ENCODE measurements at regions not wholly inside any gene's neighbourhood (a gene's known extent, or its start where the extent isn't known, plus 50 kb on each side); places are given as distances from the start of the nearest gene placed in this dataset.
"Not testable (repeated sequence)": the region's sequence is repeated elsewhere in the genome, so short reads cannot be mapped to it uniquely, and the experiment has no call there.

GRCh38 chr12:89072294-89073026 is 279.8 kb downstream of the DUSP6 start:
- DNase-seq (ENCODE audit: low read depth in 4 of 4, low spot score in 1 of 4) = no peak

- DNase-seq (ENCODE audit: low read depth in 4 of 4, low spot score in 1 of 4) = no peak
Observed at GRCh38 chr12:89070603-89071002, 281.7 kb downstream of the DUSP6 start.

DNA sequence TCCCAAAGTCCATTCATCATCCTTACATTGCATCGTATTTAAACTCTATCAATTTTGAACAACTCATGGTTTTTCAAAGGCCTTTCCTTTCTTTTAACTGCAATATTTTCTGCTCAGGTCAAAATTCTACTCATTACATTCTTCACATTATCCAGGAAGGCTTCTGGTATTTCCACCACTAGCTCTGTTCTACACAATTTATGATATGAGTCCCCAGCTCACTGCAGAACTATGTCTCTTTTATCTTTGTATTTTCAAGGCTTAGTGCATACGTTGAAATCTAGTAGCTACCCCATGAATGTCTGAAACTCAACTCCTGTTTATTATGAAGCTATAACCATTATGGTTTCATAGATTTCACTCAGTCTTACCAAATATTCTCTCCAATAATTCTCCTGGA is 282.9 kb downstream of the DUSP6 start:
- no peak for DNase-seq (ENCODE audit: low read depth in 4 of 4, low spot score in 1 of 4)

- no peak for DNase-seq (ENCODE audit: low read depth in 4 of 4, low spot score in 1 of 4)
Observed at GRCh38 chr12:89067421-89068187, 284.7 kb downstream of the DUSP6 start.

DNA sequence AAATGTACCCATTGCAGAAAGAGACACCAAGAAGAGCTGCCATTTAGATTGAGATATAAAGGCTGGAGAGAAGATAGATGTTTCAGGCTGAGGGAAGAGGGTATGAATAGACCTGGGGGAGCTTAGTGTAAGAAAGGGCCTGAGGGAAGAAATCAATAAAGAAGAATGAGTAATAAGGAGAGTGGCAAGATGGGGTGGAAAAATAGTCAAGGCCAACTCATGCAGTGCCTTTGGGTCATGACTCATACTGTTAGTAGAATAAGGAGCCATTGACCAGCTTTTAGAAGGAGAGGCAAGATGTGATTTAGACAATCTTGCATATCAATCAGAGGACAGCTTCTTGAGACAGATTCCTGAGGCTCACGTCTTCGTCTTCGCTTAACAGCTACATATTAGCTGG is 287.5 kb downstream of the DUSP6 start:
- DNase-seq (ENCODE audit: low read depth in 4 of 4, low spot score in 1 of 4) = no peak

GRCh38 chr12:89064151-89064550 is 288.1 kb downstream of the DUSP6 start:
- DNase-seq (ENCODE audit: low read depth in 4 of 4, low spot score in 1 of 4) = no peak

DNA sequence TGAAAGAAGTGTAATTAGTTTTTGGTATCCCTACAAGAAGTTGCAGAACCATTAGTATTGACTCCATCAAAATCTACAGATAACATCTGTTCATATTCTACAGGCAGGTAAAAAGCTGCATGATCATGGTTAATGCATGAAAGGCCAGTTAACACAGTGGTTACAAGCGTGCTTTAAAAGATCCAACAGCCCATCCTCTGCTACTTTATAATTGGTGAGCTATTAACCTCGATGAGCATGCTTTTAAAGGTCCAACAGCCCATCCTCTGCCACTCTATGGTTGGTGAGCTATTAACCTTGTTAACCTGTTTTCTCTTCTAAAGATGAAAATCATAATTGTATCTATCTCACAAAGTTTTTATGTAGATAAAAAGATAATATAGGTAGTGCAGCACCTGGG is 289.3 kb downstream of the DUSP6 start:
- DNase-seq (ENCODE audit: low read depth in 4 of 4, low spot score in 1 of 4) = no peak

DNA sequence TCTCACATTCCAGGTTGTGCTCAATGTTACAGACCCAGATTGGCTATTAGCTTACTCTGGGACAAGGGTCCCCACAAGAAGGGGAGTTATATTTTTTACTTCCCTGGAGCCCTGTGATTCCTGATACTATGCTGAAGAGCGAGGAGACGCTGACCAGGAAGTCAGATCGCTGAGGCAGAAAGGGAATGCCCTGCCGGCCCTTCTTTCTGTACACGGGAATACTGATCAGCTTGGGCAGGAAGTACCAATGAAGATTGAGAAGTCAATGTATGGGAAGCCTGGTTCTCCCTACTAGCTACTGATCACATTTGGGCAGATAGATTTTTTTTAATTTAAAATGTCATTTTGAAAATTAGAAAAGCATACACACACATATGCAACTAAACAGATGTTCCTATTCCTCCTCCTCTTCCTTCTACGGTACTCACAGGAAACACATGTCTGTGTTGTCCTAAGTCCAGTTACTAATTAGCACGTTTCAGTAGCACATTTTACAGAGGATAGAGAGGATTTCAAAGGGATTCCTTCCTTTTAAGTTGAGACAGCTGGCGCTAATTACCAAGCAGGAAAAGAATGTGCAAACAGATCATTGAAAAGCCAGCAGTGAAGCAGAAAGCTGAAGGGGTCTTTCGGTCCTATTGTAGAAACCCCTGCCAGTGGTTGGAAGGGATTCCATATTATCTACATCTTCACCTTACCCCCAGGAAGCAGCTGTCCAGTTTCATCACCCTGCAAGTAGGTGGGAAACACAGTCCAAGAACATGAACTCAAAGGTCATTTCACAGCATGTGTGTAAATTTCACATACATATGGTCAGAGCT is 292.4 kb downstream of the DUSP6 start:
- DNase-seq (ENCODE audit: low read depth in 4 of 4, low spot score in 1 of 4) = no peak

GRCh38 chr12:89059056-89059455 is 293.2 kb downstream of the DUSP6 start:
- DNase-seq (ENCODE audit: low read depth in 4 of 4, low spot score in 1 of 4) = no peak

DNA sequence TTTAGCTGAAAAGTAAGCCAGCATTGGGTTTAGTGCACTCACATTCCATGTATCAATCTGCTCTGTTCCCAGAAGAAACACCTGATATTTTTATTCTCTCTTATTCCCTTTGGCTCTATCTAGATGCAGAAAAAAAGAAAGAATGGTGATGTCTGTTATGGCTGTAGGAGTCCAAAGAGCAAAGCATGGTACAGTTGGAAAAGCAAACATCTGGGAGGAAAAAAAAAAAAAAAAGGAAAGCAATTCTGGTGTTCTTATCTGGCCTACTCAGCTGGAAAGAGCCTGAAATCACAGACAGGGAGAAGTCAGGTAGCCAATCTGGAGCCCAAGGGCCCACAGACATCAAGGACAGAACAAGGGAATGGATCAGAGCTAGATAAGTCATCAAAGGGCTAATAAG is 293.9 kb downstream of the DUSP6 start:
- DNase-seq (ENCODE audit: low read depth in 4 of 4, low spot score in 1 of 4) = no peak

- not testable (repeated sequence) for DNase-seq (ENCODE audit: low read depth in 4 of 4, low spot score in 1 of 4)
Observed at GRCh38 chr12:89053817-89054216, 298.5 kb downstream of the DUSP6 start.

- no peak for DNase-seq (ENCODE audit: low read depth in 4 of 4, low spot score in 1 of 4)
Observed at GRCh38 chr12:89051065-89051677, 301.1 kb downstream of the DUSP6 start.

DNA sequence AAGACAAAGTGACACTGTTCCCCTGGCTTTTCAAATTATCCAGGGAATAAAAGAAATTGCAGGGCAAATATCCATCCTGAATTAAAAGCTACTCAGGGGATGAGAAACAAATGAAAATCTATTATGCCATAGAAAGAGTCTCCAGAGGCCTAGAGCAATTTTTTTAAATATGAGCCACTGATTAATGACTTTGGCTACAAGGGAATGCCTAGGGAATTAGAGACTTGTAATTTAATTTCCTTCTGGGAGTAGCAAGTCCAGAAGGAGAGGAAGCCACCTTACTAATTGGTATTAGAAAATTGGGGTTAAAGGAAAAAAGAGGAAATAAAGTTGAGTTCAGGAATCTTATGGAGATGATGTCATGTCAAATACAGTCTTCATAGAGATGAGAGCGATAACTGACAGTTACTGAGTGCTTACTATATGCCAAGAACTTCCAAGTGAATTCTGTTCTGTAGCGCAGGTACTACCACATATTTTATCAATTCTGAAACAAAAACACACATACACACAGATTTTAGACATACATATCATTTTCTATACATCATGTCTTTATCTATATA is 304.4 kb downstream of the DUSP6 start:
- DNase-seq (ENCODE audit: low read depth in 4 of 4, low spot score in 1 of 4) = no peak

- no peak for DNase-seq (ENCODE audit: low read depth in 4 of 4, low spot score in 1 of 4)
Observed at GRCh38 chr12:89041078-89041477, 311.2 kb downstream of the DUSP6 start.

DNA sequence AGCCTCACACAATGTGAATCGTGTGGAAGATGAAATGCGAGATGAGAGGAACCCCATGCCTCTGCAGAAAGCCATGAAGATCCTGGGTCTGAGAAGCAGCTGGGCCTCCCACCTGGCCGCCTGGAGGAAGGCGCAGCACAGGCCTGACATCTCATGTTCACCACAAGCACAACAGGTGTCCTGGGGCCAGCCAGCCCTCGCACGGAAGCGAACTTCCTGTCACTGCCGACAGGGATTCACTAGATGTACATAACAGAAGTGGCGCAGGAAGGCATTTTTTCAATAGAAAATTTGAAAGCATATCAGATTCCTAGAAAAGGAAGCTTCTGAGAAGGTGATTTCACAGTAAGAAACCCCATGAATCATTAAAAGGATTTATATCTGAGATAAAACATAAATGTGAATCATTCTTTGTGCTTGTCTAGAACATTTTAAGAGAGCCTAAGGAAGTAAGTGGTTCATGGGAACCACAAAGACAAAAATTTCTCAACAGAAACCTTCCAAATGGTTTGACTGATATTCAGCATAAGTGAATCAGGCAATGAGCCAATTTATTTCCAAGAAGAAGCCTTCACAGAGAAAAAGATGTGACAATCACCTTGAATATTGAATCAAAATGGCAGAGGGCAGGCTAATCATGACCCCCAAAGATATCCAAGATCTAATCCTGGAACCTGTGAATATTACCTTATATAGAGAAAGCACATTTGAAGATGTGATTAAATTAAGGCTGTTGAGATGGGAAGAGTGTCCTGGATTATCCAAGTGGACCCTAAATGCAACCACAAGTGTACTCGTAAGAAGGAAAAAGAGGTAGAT is 311.9 kb downstream of the DUSP6 start:
- DNase-seq (ENCODE audit: low read depth in 4 of 4, low spot score in 1 of 4) = peak; percentile 34 to 79 (median 54)

DNA sequence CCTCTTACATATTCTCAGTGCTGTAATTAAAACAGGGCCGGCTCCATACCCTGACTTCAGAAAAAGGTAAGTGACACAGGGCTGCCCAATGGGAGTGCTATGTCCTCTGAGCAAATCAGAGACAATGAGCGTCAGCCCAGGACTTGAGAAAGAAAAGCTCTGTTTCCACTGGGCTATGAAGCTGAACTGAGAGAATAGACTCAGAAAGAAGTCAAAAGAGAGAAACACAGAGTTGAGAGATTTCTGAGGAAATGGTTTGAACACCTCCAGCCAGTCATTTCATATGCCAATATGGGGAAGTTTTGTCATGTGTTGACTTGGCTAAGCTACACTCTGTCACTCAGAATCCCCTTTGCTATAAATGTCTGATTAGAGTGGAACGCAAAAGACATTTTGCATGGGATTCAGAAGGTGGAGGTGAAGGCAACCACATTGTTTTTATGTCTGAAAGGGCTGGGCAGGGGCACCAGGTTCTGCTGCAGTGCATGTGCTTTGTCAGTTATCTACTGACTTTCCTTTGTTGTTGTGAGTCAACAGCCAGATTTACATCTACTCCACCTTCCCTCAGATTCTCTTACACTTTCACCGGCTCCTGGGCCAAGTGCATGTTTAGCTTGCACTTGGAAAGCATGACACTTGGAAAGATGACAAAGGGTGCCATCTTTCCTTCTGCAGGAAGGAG is 313.3 kb downstream of the DUSP6 start:
- DNase-seq (ENCODE audit: low read depth in 4 of 4, low spot score in 1 of 4) = no peak

- DNase-seq (ENCODE audit: low read depth in 4 of 4, low spot score in 1 of 4) = no peak
Observed at GRCh38 chr12:89033062-89033461, 319.2 kb downstream of the DUSP6 start.

DNA sequence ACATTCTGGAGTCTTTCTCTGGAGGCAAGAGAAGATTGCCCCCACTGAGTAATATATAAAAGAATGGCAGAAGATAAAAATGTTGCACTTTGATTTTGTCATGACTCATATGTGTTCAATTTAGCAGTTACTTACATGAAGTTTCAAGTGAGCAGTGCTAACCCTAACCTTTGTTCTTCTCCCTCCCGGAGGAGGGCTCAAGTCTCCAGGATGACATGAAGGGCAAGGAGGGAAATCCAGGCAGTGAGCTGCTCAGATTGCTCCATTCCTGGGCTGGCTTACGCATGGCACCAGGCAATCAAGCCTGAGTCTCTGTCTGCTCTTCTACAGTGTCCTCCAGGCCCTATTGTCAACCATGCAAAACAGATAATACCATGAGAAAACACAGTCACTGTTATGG is 322.3 kb downstream of the DUSP6 start:
- no peak for DNase-seq (ENCODE audit: low read depth in 4 of 4, low spot score in 1 of 4)

- DNase-seq (ENCODE audit: low read depth in 4 of 4, low spot score in 1 of 4) = no peak
Observed at GRCh38 chr12:89024580-89024979, 327.7 kb downstream of the DUSP6 start.

DNA sequence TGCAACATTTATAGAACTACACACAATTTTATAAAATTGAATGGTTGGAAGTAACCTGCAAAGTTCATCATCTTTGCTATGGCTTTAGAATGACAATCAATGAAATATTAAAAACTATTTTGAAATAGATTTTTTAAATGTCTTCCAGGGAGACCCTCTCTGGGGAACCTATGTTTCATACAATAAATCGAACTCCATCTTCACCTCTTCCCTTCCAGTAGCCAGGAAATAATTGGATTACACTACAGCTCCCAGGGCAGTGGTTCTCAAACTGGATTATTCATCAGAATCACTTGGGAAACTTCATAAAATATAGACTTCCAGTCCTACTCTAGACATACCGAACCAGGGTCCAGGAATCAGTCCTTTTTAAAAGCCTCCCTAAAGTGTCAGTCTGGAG is 328.4 kb downstream of the DUSP6 start:
- DNase-seq (ENCODE audit: low read depth in 4 of 4, low spot score in 1 of 4) = no peak

Data from stimulated activated CD4-positive, alpha-beta T cell treated with anti-CD3 and anti-CD28 coated beads, Interleukin-1b, Interleukin-23, amount 100 ng/mL, for 24 hours (primary cell).